Stimulated activated CD8-positive, alpha-beta memory T cell treated with anti-CD3 and anti-CD28 coated beads, Interleukin-7, amount 100 ng/mL, for 4 hours (primary cell): ENCODE measurements at regions not wholly inside any gene's neighbourhood (a gene's known extent, or its start where the extent isn't known, plus 50 kb on each side); places are given as distances from the start of the nearest gene placed in this dataset.

ENCODE experiments used
- DNase-seq, 2 donors: peaks; one replicate each; pipeline ENCODE4 v3.0.0-alpha.2; 2020; ENCODE audit warnings: low read depth in 2 of 2

GRCh38 chrX:14476205-14476604, 53.1 kb upstream of the GLRA2 start:
- DNase-seq = no peak

- no peak for DNase-seq
Observed at GRCh38 chrX:14449773-14450172, 79.6 kb upstream of the GLRA2 start.

- DNase-seq = no peak
Observed at GRCh38 chrX:14448406-14448805, 80.9 kb upstream of the GLRA2 start.

- DNase-seq = no peak
Observed at GRCh38 chrX:14440106-14440505, 89.2 kb upstream of the GLRA2 start.

- no peak for DNase-seq
Observed at GRCh38 chrX:14427614-14428013, 101.7 kb upstream of the GLRA2 start.

- DNase-seq = no peak
Observed at GRCh38 chrX:14420841-14421240, 108.5 kb upstream of the GLRA2 start.

- no peak for DNase-seq
Observed at GRCh38 chrX:14412686-14413085, 116.7 kb upstream of the GLRA2 start.

GRCh38 chrX:14411326-14411725, 118.0 kb upstream of the GLRA2 start:
- DNase-seq = no peak

GRCh38 chrX:14409341-14409740, 120.0 kb upstream of the GLRA2 start:
- no peak for DNase-seq

GRCh38 chrX:14406225-14406624, 123.1 kb upstream of the GLRA2 start:
- DNase-seq = no peak

- no peak for DNase-seq
Observed at GRCh38 chrX:14398725-14399124, 130.6 kb upstream of the GLRA2 start.

GRCh38 chrX:14389682-14390081, 139.7 kb upstream of the GLRA2 start:
- no peak for DNase-seq

GRCh38 chrX:14386981-14387380, 142.4 kb upstream of the GLRA2 start:
- DNase-seq = no peak

- no peak for DNase-seq
Observed at GRCh38 chrX:14380044-14380443, 149.3 kb upstream of the GLRA2 start.

GRCh38 chrX:14377427-14377826, 151.9 kb upstream of the GLRA2 start:
- DNase-seq = no peak

GRCh38 chrX:14363728-14364127, 165.6 kb upstream of the GLRA2 start:
- no peak for DNase-seq

GRCh38 chrX:14362721-14363120, 166.6 kb upstream of the GLRA2 start:
- DNase-seq = no peak

GRCh38 chrX:14361435-14361834, 167.9 kb upstream of the GLRA2 start:
- no peak for DNase-seq

- no peak for DNase-seq
Observed at GRCh38 chrX:14359727-14360126, 169.6 kb upstream of the GLRA2 start.

GRCh38 chrX:14359316-14359715, 170.0 kb upstream of the GLRA2 start:
- no peak for DNase-seq

GRCh38 chrX:14357314-14357713, 172.0 kb upstream of the GLRA2 start:
- no peak for DNase-seq

GRCh38 chrX:14356401-14356800, 172.9 kb upstream of the GLRA2 start:
- DNase-seq = no peak

GRCh38 chrX:14355556-14355955, 173.8 kb upstream of the GLRA2 start:
- no peak for DNase-seq

GRCh38 chrX:14354521-14354920, 174.8 kb upstream of the GLRA2 start:
- DNase-seq = no peak

GRCh38 chrX:14352511-14352910, 176.8 kb upstream of the GLRA2 start:
- DNase-seq = no peak
